ENCODE measurements at regions not wholly inside any gene's neighbourhood (a gene's known extent, or its start where the extent isn't known, plus 50 kb on each side); places are given as distances from the start of the nearest gene placed in this dataset.

GRCh38 chr13:39961036-39961435, 305.6 kb downstream of the COG6 start:
- H3K4me1 ChIP-seq: no peaks in the 10 kb centered on the region
- intact Hi-C loops (cut with DNase I): no loop called here
- TF ChIP-seq POLR2A (IDR thresholded peaks at IDR 0.05): no peak
- TF ChIP-seq CTCF (IDR thresholded peaks at IDR 0.05): no peak
- no peaks in the 10 kb centered on the region for H3K36me3 ChIP-seq
- no peak overlapping the region for H3K27ac ChIP-seq
- DNase-seq (no peak), ATAC-seq (no peak)
- H3K27me3 ChIP-seq: no peaks in the 10 kb centered on the region
- H3K9me3 ChIP-seq: no peaks in the 10 kb centered on the region
- no peak overlapping the region for H3K4me3 ChIP-seq
- WGBS (ENCODE audit: insufficient coverage, low coverage, low lambda C conversion rate, missing lambda C conversion rate): 43% methylated on average over 1 of the region's 1 CpG

GRCh38 chr13:39963612-39964011, 308.1 kb downstream of the COG6 start:
- WGBS (ENCODE audit: insufficient coverage, low coverage, low lambda C conversion rate, missing lambda C conversion rate): 69% methylated on average over 1 of the region's 1 CpG
- Histone ChIP-seq H3K4me3 (no peak overlapping the region), H3K4me1 (no peaks in the 10 kb centered on the region), H3K27me3 (no peaks in the 10 kb centered on the region), H3K9me3 (no peaks in the 10 kb centered on the region), H3K36me3 (no peaks in the 10 kb centered on the region), H3K27ac (no peak overlapping the region)
- no peak for TF ChIP-seq CTCF (IDR thresholded peaks at IDR 0.05)
- TF ChIP-seq POLR2A (IDR thresholded peaks at IDR 0.05): no peak
- no peak for ATAC-seq
- no peak for DNase-seq
- intact Hi-C loops (cut with DNase I): no loop called here

GRCh38 chr13:39965309-39965708, 309.8 kb downstream of the COG6 start:
- TF ChIP-seq POLR2A (IDR thresholded peaks at IDR 0.05) (no peak), CTCF (IDR thresholded peaks at IDR 0.05) (no peak)
- Histone ChIP-seq H3K27ac (no peak overlapping the region), H3K27me3 (no peaks in the 10 kb centered on the region), H3K9me3 (no peaks in the 10 kb centered on the region), H3K4me3 (no peak overlapping the region), H3K4me1 (no peaks in the 10 kb centered on the region), H3K36me3 (no peaks in the 10 kb centered on the region)
- no peak for DNase-seq
- intact Hi-C loops (cut with DNase I): no loop called here
- WGBS (ENCODE audit: insufficient coverage, low coverage, low lambda C conversion rate, missing lambda C conversion rate): 83% methylated on average over 2 of the region's 3 CpGs
- ATAC-seq: no peak

GRCh38 chr13:39967199-39967959, 311.9 kb downstream of the COG6 start:
- Histone ChIP-seq H3K27ac (no peak overlapping the region), H3K36me3 (no peaks in the 10 kb centered on the region), H3K4me3 (no peak overlapping the region), H3K9me3 (no peaks in the 10 kb centered on the region), H3K4me1 (no peaks in the 10 kb centered on the region), H3K27me3 (no peaks in the 10 kb centered on the region)
- no peak for DNase-seq
- TF ChIP-seq CTCF (IDR thresholded peaks at IDR 0.05) (no peak), POLR2A (IDR thresholded peaks at IDR 0.05) (no peak)
- intact Hi-C loops (cut with DNase I): no loop called here
- no peak for ATAC-seq
- 76% methylated on average over 4 of the region's 4 CpGs for WGBS (ENCODE audit: insufficient coverage, low coverage, low lambda C conversion rate, missing lambda C conversion rate)

All from right lobe of liver (tissue), 6 donors.